MM.1S (cell line): ENCODE measurements at regions not wholly inside any gene's neighbourhood (a gene's known extent, or its start where the extent isn't known, plus 50 kb on each side); places are given as distances from the start of the nearest gene placed in this dataset.

Source experiments
- DNase-seq: peaks from one replicate; pipeline ENCODE4 v3.0.0-alpha.2; 2015
- H2AFZ ChIP-seq: fragments of 300-600 bp; sonication (generic); 2 replicates; pipeline ENCODE4 v1.6.0; 2016; ENCODE audit warnings: antibody characterized with exemption, low read length
- H3F3A ChIP-seq: fragments of 300-600 bp; sonication (generic); 2 replicates; pipeline ENCODE4 v1.6.1; 2016; ENCODE audit warnings: mild to moderate bottlenecking, antibody characterized with exemption, low read length, moderate library complexity, mixed read lengths; ENCODE audit not compliant: insufficient read depth
- H3K27ac ChIP-seq: fragments of 300-600 bp; sonication (generic); 2 replicates; pipeline ENCODE4 v1.5.1; 2016; ENCODE audit warnings: mild to moderate bottlenecking, low read length
- H3K27me3 ChIP-seq: fragments of 300-600 bp; sonication (generic); replicated peaks from 2 replicates; pipeline ENCODE4 v1.6.0; 2016; ENCODE audit warnings: low read length; ENCODE audit not compliant: insufficient read depth
- H3K36me3 ChIP-seq: fragments of 300-600 bp; sonication (generic); replicated peaks from 2 replicates; pipeline ENCODE4 v1.6.1; 2016; ENCODE audit warnings: mild to moderate bottlenecking, low read length, mixed read lengths; ENCODE audit not compliant: insufficient read depth
- H3K4me1 ChIP-seq: fragments of 300-600 bp; sonication (generic); 2 replicates; pipeline ENCODE4 v1.6.1; 2016; ENCODE audit warnings: low read length, mixed read lengths
- H3K4me2 ChIP-seq: fragments of 300-600 bp; sonication (generic); 2 replicates; pipeline ENCODE4 v1.6.0; 2016; ENCODE audit warnings: low read depth, low read length
- H3K4me3 ChIP-seq: fragments of 300-600 bp; sonication (generic); 2 replicates; pipeline ENCODE4 v1.5.1; 2016; ENCODE audit warnings: low read length, mixed read lengths
- H3K79me2 ChIP-seq: fragments of 300-600 bp; sonication (generic); 2 replicates; pipeline ENCODE4 v1.6.1; 2016; ENCODE audit warnings: mixed run types, low read length, mixed read lengths
- H3K9ac ChIP-seq: fragments of 300-600 bp; sonication (generic); 2 replicates; pipeline ENCODE4 v1.6.1; 2016; ENCODE audit warnings: low read length, mixed read lengths
- H3K9me2 ChIP-seq: fragments of 300-600 bp; sonication (generic); replicated peaks from 2 replicates; pipeline ENCODE4 v1.6.1; 2016; ENCODE audit warnings: mild to moderate bottlenecking, low read length, mixed read lengths; ENCODE audit not compliant: insufficient read depth
- H3K9me3 ChIP-seq: fragments of 300-600 bp; sonication (generic); replicated peaks from 2 replicates; pipeline ENCODE4 v1.6.1; 2016; ENCODE audit warnings: mild to moderate bottlenecking, low read length, mixed read lengths; ENCODE audit not compliant: insufficient read depth
- H4K20me1 ChIP-seq: fragments of 300-600 bp; sonication (generic); 2 replicates; pipeline ENCODE4 v1.6.1; 2016; ENCODE audit warnings: mild to moderate bottlenecking, low read length, moderate library complexity, mixed read lengths; ENCODE audit not compliant: insufficient read depth
- CTCF ChIP-seq: fragments of 300-600 bp; sonication (generic); IDR thresholded peaks from 2 replicates; pipeline ENCODE4 v1.5.1; 2016; ENCODE audit warnings: antibody characterized with exemption, low read length, mixed read lengths
- EZH2 ChIP-seq: fragments of 300-600 bp; sonication (generic); optimal IDR thresholded peaks from 2 replicates; pipeline ENCODE3; 2017; ENCODE audit warnings: low read depth, mild to moderate bottlenecking, antibody characterized with exemption, low read length, mixed read lengths
- EZH2phosphoT487 ChIP-seq: fragments of 300-600 bp; sonication (generic); IDR thresholded peaks from 2 replicates; pipeline ENCODE4 v1.6.1; 2018; ENCODE audit warnings: antibody characterized with exemption, low read length

- no peaks in the 10 kb centered on the region for H3K79me2 ChIP-seq
- H3K9me2 ChIP-seq = no peaks in the 10 kb centered on the region
- no peaks in the 10 kb centered on the region for H3K9me3 ChIP-seq
- H3K4me2 ChIP-seq = peak overlapping the region; percentile 38
- H3F3A ChIP-seq = no peaks in the 10 kb centered on the region
- TF ChIP-seq EZH2 (no peak), CTCF (no peak), EZH2phosphoT487 (no peak)
- peak overlapping the region; percentile 33; the same call in 1 of the 2 replicates for H3K4me3 ChIP-seq
- peak overlapping the region; percentile 37; the same call in 1 of the 2 replicates for H2AFZ ChIP-seq
- H3K4me1 ChIP-seq = no peaks in the 10 kb centered on the region
- H3K27me3 ChIP-seq = no peaks in the 10 kb centered on the region
- H3K9ac ChIP-seq = no peak overlapping the region; the same call in 1 of the 2 replicates
- no peaks in the 10 kb centered on the region for H3K36me3 ChIP-seq
- H3K27ac ChIP-seq = peak overlapping the region; percentile 37; the same call in 1 of the 2 replicates
- no peaks in the 10 kb centered on the region for H4K20me1 ChIP-seq
- peak; percentile 55 for DNase-seq
Observed at GRCh38 chr13:56700324-56700723, 440.4 kb upstream of the PRR20A start.

- no peaks in the 10 kb centered on the region for H3K9me3 ChIP-seq
- no peak overlapping the region for H3K9ac ChIP-seq
- H3K36me3 ChIP-seq = no peaks in the 10 kb centered on the region
- no peak overlapping the region for H3K4me2 ChIP-seq
- H3K27ac ChIP-seq = no peak overlapping the region
- no peaks in the 10 kb centered on the region for H3F3A ChIP-seq
- H3K27me3 ChIP-seq = no peaks in the 10 kb centered on the region
- no peak overlapping the region for H3K4me3 ChIP-seq
- H3K9me2 ChIP-seq = no peaks in the 10 kb centered on the region
- no peak overlapping the region for H2AFZ ChIP-seq
- DNase-seq = no peak
- H3K4me1 ChIP-seq = no peaks in the 10 kb centered on the region
- no peaks in the 10 kb centered on the region for H3K79me2 ChIP-seq
- no peak for TF ChIP-seq EZH2phosphoT487
- no peak for TF ChIP-seq CTCF
- no peak for TF ChIP-seq EZH2
- H4K20me1 ChIP-seq = no peaks in the 10 kb centered on the region
Observed at GRCh38 chr13:56706485-56706884, 434.2 kb upstream of the PRR20A start.

- TF ChIP-seq EZH2phosphoT487 = no peak
- TF ChIP-seq CTCF = no peak
- TF ChIP-seq EZH2 = no peak
- H3K79me2 ChIP-seq = no peaks in the 10 kb centered on the region
- H3K9me3 ChIP-seq = no peaks in the 10 kb centered on the region
- DNase-seq = no peak
- no peak overlapping the region for H3K9ac ChIP-seq
- no peak overlapping the region for H3K4me3 ChIP-seq
- no peaks in the 10 kb centered on the region for H3K27me3 ChIP-seq
- no peaks in the 10 kb centered on the region for H3F3A ChIP-seq
- H2AFZ ChIP-seq = no peak overlapping the region
- H3K27ac ChIP-seq = no peak overlapping the region
- no peaks in the 10 kb centered on the region for H3K36me3 ChIP-seq
- H3K4me1 ChIP-seq = no peaks in the 10 kb centered on the region
- no peaks in the 10 kb centered on the region for H3K9me2 ChIP-seq
- no peaks in the 10 kb centered on the region for H4K20me1 ChIP-seq
- H3K4me2 ChIP-seq = no peak overlapping the region
Observed at GRCh38 chr13:56713656-56714055, 427.1 kb upstream of the PRR20A start.
